WERI-Rb-1 (cell line): ENCODE measurements at regions not wholly inside any gene's neighbourhood (a gene's known extent, or its start where the extent isn't known, plus 50 kb on each side); places are given as distances from the start of the nearest gene placed in this dataset.

ENCODE experiments used
- DNase-seq: peaks from one replicate; pipeline ENCODE4 v3.0.0-alpha.2; 2020
- H3K27ac ChIP-seq: fragments of 250-450 bp; sonication (Bioruptor Pico); 2 replicates; pipeline ENCODE4 v1.5.1; 2020; ENCODE audit warnings: mild to moderate bottlenecking, moderate library complexity
- H3K27me3 ChIP-seq: fragments of 250-450 bp; sonication (Bioruptor Pico); 2 replicates; pipeline ENCODE4 v1.5.1; 2021; ENCODE audit warnings: mild to moderate bottlenecking, low read depth, moderate library complexity; ENCODE audit not compliant: insufficient read depth, severe bottlenecking
- H3K36me3 ChIP-seq: fragments of 250-450 bp; sonication (Bioruptor Pico); 2 replicates; pipeline ENCODE4 v1.5.1; 2020; ENCODE audit warnings: mild to moderate bottlenecking, moderate library complexity
- H3K4me3 ChIP-seq: 2 replicates; pipeline ENCODE4 v1.5.1; 2011; ENCODE audit warnings: low read depth, mild to moderate bottlenecking, control low read depth, low read length
- H3K9me3 ChIP-seq: fragments of 250-450 bp; sonication (Bioruptor Pico); 2 replicates; pipeline ENCODE4 v1.5.1; 2021; ENCODE audit warnings: mild to moderate bottlenecking, moderate library complexity; ENCODE audit not compliant: severe bottlenecking
- TF ChIP-seq, protein P1 (sequence below): IDR thresholded peaks from 2 replicates; pipeline ENCODE4 v1.5.1; 2011; ENCODE audit warnings: low read depth, mild to moderate bottlenecking, control low read depth, inconsistent platforms, low read length

- Histone ChIP-seq H3K27me3 (peaks cover 13% of the 10 kb centered on the region), H3K9me3 (no peaks in the 10 kb centered on the region), H3K36me3 (no peaks in the 10 kb centered on the region), H3K27ac (no peak overlapping the region), H3K4me3 (no peak overlapping the region)
- no peak for DNase-seq
- TF ChIP-seq, protein P1, sequence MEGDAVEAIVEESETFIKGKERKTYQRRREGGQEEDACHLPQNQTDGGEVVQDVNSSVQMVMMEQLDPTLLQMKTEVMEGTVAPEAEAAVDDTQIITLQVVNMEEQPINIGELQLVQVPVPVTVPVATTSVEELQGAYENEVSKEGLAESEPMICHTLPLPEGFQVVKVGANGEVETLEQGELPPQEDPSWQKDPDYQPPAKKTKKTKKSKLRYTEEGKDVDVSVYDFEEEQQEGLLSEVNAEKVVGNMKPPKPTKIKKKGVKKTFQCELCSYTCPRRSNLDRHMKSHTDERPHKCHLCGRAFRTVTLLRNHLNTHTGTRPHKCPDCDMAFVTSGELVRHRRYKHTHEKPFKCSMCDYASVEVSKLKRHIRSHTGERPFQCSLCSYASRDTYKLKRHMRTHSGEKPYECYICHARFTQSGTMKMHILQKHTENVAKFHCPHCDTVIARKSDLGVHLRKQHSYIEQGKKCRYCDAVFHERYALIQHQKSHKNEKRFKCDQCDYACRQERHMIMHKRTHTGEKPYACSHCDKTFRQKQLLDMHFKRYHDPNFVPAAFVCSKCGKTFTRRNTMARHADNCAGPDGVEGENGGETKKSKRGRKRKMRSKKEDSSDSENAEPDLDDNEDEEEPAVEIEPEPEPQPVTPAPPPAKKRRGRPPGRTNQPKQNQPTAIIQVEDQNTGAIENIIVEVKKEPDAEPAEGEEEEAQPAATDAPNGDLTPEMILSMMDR: no peak
Observed at GRCh38 chr20:7362601-7363000, 577.7 kb downstream of the HAO1 start.

- TF ChIP-seq, protein P1: no peak
- DNase-seq: no peak
- Histone ChIP-seq H3K9me3 (no peaks in the 10 kb centered on the region), H3K27ac (no peak overlapping the region), H3K36me3 (no peaks in the 10 kb centered on the region), H3K27me3 (peaks cover 3% of the 10 kb centered on the region), H3K4me3 (no peak overlapping the region)
Observed at GRCh38 chr20:7366189-7366588, 574.1 kb downstream of the HAO1 start.

DNA sequence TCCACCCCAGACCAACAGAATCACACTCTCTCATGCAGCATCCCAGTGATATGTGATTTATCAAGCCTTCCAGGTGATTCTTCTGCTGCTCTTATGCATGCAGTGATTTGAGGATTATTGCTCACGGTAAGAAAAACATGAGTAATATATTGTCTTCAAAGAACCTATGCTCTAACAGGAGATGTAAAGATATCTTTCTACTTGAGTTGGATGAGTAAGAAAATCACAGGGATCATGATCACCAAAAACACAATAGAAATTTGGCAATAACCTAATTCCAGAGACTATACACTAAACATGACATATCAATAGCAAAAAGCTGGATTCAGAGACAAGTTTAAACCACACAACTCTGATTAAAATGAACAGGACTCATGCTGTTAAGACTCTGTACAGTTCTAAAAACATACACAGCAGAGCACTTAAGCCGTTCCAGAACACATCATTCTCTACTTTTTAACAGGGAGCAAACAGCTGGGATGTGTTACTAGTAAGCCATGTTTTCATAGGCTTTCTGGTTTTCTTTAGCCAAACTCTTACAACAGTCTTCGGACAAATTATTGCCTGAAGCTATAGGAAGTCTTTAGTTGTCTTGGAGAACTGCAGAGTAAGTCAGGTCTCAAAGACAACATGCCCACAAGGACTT is 568.6 kb downstream of the HAO1 start:
- Histone ChIP-seq H3K27ac (no peak overlapping the region), H3K27me3 (no peaks in the 10 kb centered on the region), H3K36me3 (no peaks in the 10 kb centered on the region), H3K4me3 (no peak overlapping the region), H3K9me3 (no peaks in the 10 kb centered on the region)
- DNase-seq: no peak
- TF ChIP-seq, protein P1: no peak

- H3K9me3 ChIP-seq: no peaks in the 10 kb centered on the region
- H3K36me3 ChIP-seq: no peaks in the 10 kb centered on the region
- H3K27me3 ChIP-seq: no peaks in the 10 kb centered on the region
- H3K4me3 ChIP-seq: no peak overlapping the region
- DNase-seq: no peak
- H3K27ac ChIP-seq: no peak overlapping the region
- TF ChIP-seq, protein P1: 0 out of 2 replicates have a peak, but pooled peaks have one; percentile 4
Observed at GRCh38 chr20:7375905-7376304, 564.4 kb downstream of the HAO1 start.

DNA sequence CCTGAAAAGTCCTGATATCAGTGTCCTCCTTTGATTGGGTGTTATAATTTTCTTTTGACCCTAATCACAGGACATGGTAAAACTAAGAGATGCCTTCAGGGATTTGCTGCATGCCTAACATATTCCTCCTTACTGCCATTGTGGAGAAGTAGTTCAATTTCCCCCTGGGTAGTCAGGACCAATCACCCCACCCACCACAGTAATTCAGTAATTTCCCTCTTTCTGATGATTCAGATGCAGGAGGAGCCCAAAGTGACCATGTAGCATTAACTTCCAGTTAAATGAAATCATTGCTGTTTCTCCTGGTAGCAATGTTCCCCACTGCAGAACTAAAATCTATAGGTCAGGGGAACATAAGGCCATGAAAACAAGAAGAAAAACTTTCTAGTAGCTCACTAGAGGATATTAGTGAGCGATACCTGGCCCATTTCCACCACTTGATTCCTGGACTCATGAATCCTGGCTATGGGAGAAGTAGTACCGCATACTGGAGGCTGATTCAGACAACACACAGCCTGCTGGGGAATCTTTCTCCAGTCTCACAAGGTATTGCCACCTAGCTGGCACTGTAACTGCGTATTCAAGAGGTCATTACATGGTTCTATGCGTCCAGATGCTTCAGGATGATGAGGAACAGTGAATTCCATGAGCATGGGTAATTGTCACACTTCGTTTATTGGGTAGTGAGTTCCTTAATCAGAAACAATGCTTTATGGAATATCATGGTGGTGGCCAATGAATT is 561.2 kb downstream of the HAO1 start:
- Histone ChIP-seq H3K27ac (no peak overlapping the region), H3K9me3 (no peaks in the 10 kb centered on the region), H3K4me3 (no peak overlapping the region), H3K27me3 (no peaks in the 10 kb centered on the region), H3K36me3 (no peaks in the 10 kb centered on the region)
- no peak for DNase-seq
- TF ChIP-seq, protein P1: no peak
